ENCODE measurements at regions not wholly inside any gene's neighbourhood (a gene's known extent, or its start where the extent isn't known, plus 50 kb on each side); places are given as distances from the start of the nearest gene placed in this dataset.
"Not testable (repeated sequence)": the region's sequence is repeated elsewhere in the genome, so short reads cannot be mapped to it uniquely, and the experiment has no call there.

- DNase-seq (ENCODE audit: low read depth, low spot score): no peak
These were observed 503.5 kb downstream of the EDEM1 start for GRCh38 chr3:5690904-5691532.

GRCh38 chr3:5692446-5692845 lies 504.9 kb downstream of the EDEM1 start:
- peak; percentile 58 for DNase-seq (ENCODE audit: low read depth, low spot score)

DNA sequence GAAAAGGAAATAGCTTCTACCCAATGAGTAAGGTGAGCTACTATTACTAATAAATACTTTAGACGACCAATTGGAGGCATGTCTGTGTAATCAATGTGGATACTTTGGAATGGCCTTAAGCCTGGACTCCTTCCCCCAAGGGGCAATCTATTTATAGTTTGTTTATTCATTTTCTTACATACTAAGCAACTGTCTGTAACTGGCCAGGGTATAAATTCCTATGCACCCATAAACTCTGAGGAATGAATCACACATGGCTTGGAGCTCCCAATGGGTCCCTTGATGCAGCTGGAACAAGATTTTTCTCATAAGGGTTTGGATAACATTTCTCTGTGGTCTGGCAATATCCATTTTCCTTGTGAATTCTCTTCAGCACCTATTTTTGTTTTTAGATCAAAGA lies 506.8 kb downstream of the EDEM1 start:
- DNase-seq (ENCODE audit: low read depth, low spot score): no peak

DNA sequence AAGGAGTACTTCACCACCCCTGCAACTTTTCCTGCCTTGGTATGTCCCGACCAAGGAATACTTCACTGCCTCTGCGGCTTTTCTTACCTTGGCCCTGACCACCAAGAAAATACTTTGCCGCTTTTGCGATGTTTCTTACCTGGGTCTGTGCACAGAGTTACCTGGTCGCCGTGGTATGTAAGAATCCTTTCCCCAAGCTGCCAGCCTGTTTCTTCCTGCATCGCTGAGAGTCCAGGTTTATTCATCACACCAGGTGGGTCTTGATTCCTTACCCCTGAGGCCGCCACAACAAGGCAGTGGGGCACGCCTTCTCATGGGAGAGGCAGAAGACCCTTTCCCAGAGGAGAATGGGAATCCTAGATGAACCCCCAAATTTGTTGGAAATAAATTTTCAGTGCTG lies 511.3 kb downstream of the EDEM1 start:
- no peak for DNase-seq (ENCODE audit: low read depth, low spot score)

DNA sequence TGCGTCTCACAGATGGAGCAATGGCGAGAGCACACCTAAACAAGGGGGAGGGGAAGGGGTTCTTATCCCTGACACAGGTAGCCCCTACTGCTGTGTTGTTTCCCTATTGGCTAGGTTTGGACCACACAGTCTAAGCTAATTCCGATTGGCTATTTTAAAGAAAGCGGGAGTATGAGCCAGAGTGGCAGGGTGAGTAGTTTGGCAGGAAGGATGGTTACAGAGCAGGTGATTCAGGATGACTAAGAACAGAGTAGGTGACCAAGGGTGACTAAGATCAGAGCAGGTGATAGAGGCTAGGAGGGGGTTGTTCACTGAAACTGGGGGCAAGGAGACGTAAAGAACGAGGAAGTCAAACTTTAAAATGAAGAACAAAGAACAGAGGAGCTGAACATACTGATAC lies 511.8 kb downstream of the EDEM1 start:
- no peak for DNase-seq (ENCODE audit: low read depth, low spot score)

DNA sequence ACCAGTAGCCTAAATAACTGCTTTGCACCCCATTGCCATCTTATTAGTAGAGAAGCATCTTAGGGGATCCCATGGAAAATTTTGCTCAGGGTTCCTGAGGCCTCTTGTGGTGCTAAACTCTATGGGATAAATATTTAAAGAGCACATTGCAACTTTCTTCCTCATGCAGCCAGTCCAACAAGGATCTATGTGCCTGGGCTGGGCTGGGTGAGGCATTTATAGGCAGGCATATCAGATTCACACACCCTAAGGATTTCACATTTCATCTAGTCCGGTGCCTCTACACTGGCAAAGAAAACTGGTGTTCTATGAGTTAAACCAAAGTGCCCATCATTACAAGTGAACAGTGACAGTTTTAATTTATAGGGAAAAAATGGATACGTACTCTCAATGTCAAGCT lies 512.3 kb downstream of the EDEM1 start:
- no peak for DNase-seq (ENCODE audit: low read depth, low spot score)

DNA sequence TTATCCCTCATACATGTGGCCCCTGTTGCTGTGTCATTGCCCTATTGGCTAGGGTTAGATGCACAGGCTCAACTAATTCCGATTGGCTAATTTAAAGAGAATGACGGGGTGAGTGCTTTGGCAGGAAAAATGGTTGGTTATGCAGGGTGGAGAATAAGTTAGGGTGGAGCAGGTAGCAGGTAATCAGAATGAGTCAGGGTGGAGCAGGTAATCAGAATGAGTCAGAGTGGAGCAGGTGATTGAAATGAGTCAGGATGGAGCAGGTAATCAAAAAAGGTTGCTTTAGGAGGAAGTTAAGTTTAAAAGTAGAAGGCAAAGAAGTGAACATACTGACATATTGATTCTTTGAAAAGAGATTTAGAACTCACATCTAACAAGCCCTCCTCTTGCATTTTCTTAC lies 513.5 kb downstream of the EDEM1 start:
- DNase-seq (ENCODE audit: low read depth, low spot score): not testable (repeated sequence)

- DNase-seq (ENCODE audit: low read depth, low spot score): no peak
These were observed 520.3 kb downstream of the EDEM1 start for GRCh38 chr3:5707794-5708193.

DNA sequence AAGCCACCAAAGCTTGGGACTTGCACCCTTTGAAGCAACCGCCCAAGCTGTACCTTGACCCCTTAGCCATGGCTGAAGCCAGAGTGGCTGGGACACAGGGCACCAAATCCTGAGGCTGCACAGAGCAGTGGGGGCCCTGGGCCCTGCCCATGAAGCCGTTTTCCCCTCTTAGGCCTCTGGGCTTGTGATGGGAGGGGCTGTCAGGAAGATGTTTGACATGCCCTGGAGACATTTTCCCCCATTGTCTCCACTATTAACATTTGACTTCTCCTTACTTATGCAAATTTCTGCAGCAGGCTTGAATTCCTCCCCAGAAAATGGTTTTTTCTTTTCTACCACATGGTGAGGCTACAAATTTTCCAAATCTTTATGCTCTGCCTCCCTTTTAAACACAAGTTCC lies 522.2 kb downstream of the EDEM1 start:
- peak; percentile 58 for DNase-seq (ENCODE audit: low read depth, low spot score)

GRCh38 chr3:5710718-5711117 lies 523.2 kb downstream of the EDEM1 start:
- DNase-seq (ENCODE audit: low read depth, low spot score): no peak

DNA sequence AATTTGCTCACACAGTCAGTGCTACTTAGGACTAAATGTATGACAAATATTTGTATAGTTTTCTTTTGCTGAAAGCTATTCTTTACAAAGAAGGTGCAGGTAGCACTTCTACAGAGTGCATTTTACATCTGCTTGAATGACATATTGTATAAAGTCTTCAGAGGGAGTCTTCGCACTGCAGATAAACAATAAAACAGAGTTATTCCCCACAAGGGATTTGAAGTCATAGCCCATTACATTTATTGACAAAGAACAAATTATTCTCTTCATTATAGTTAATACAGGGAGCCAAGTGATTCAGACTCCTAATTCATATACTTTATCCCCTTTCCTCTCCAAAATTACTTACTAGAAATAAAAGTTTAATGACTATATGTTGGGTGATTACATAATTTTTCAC lies 529.7 kb downstream of the EDEM1 start:
- DNase-seq (ENCODE audit: low read depth, low spot score): no peak

- DNase-seq (ENCODE audit: low read depth, low spot score): not testable (repeated sequence)
These were observed 532.2 kb downstream of the EDEM1 start for GRCh38 chr3:5719668-5720067.

- no peak for DNase-seq (ENCODE audit: low read depth, low spot score)
These were observed 538.3 kb downstream of the EDEM1 start for GRCh38 chr3:5725801-5726200.

- no peak for DNase-seq (ENCODE audit: low read depth, low spot score)
These were observed 539.1 kb downstream of the EDEM1 start for GRCh38 chr3:5726621-5727020.

GRCh38 chr3:5727743-5728484 lies 540.4 kb downstream of the EDEM1 start:
- DNase-seq (ENCODE audit: low read depth, low spot score): no peak

DNA sequence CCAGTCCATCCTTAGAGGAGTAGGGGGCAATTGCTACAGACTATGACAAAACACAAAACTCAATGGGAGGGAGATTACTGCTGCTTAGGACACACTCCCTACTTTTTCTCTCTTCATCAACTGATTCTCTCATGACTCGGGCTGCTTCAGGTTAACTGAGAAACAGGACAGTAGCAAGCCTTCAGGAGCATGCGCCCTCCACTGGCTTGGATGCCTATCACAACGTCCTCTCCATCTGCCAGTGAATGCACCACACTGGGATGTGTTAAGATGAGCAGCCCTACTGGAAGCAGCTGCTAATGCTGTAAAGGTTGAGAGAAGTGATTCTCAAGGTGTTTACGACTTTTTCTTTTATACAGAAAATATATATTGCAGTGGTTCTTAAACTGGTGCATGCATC lies 542.3 kb downstream of the EDEM1 start:
- DNase-seq (ENCODE audit: low read depth, low spot score): peak; percentile 10

GRCh38 chr3:5731100-5731499 lies 543.6 kb downstream of the EDEM1 start:
- DNase-seq (ENCODE audit: low read depth, low spot score): no peak

DNA sequence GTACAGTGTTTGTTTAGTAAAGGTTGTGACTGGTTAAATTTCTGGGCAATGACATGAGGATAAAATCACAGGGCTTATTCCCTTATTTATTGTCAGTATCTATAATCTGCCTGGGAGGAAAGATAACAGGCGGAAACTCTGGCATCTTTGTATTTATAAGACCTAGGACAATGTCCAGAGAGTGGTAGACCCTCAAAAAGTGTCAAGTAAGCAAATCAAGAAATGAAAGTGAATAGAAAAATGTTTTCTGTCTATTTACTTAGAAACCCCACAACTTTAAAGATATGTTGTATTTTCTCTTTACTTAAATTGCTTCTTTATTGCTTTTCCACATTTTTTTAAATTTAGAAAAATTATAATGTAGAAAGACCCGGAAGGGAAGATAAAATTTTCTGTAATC lies 544.6 kb downstream of the EDEM1 start:
- no peak for DNase-seq (ENCODE audit: low read depth, low spot score)

DNA sequence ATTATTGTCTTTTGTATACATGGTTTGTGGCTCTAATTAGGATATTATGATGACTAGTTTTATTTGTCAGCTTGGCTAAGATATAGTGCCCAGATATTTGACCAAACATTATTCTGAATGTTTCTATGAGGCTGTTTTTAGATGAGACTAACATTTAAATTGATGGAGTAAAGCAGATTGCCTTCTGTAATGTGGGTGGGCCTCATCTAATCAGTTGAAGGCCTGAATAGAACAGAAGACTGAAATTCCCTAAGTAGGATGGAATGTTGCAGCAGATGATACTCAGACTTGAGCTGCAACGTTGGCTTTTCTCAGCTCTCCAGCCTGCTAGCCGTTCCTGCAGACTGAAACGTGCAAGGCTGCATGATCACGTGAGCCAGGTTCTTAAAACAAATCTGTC lies 546.5 kb downstream of the EDEM1 start:
- no peak for DNase-seq (ENCODE audit: low read depth, low spot score)

GRCh38 chr3:5735896-5736295 lies 548.4 kb downstream of the EDEM1 start:
- no peak for DNase-seq (ENCODE audit: low read depth, low spot score)

DNA sequence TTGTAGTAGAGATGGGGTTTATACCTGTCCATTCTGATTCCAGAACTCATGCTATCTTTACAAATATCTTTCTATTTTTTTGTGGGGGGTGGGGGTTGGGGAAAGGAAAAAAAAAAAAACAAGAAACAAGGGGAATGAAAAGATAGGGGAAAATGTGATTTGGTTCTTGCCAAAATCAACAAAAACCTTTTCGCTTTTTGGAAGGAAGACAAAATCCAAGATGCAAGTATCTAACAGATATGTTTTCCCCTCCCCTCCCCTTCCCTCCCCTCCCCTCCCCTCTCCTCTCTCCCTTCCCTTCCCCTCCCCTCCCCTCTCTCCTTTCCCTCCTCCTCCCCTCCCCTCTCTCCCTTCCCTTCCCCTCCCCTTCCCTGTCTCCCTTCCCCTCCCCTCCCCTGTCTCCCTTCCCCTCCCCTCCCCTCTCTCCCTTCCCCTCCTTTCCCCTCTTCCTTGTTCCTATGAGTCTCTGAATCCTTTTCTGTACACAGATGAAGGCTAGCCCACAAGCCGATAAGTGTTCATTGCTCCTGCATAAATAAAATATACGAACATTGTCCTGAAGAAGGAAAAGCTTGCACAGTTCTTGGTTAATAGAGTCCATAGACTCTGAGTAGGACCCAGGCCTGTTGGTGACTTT lies 551.9 kb downstream of the EDEM1 start:
- DNase-seq (ENCODE audit: low read depth, low spot score): no peak

GRCh38 chr3:5739949-5740348 lies 552.4 kb downstream of the EDEM1 start:
- no peak for DNase-seq (ENCODE audit: low read depth, low spot score)

GRCh38 chr3:5741017-5741416 lies 553.5 kb downstream of the EDEM1 start:
- DNase-seq (ENCODE audit: low read depth, low spot score): no peak
